ENCODE measurements at regions not wholly inside any gene's neighbourhood (a gene's known extent, or its start where the extent isn't known, plus 50 kb on each side); places are given as distances from the start of the nearest gene placed in this dataset.

GRCh38 chr15:46059921-46060594 lies 425.2 kb downstream of the SQOR start:
- peaks cover 14% of the 10 kb centered on the region for H3K4me1 ChIP-seq (ENCODE audit: control insufficient read depth, low read length)
- H3K79me2 ChIP-seq (ENCODE audit: control insufficient read depth, low read length): no peaks in the 10 kb centered on the region
- H3K27me3 ChIP-seq (ENCODE audit: control insufficient read depth, low read length): no peaks in the 10 kb centered on the region
- H3K9me2 ChIP-seq (replicated peaks; ENCODE audit: control insufficient read depth, low read length): no peaks in the 10 kb centered on the region
- H3K4me2 ChIP-seq (ENCODE audit: low read length): no peak overlapping the region
- no peak overlapping the region for H3K4me3 ChIP-seq (ENCODE audit: low read length)
- TF ChIP-seq CTCF (IDR thresholded peaks at IDR 0.05; ENCODE audit: low read depth, low read length, poor library complexity, severe bottlenecking) (no peak), EZH2phosphoT487 (IDR thresholded peaks at IDR 0.05; ENCODE audit: borderline replicate concordance, low read length) (no peak)
- no peaks in the 10 kb centered on the region for H3K36me3 ChIP-seq (ENCODE audit: control insufficient read depth, low read length)
- H4K20me1 ChIP-seq (ENCODE audit: control insufficient read depth, insufficient read depth, low read depth, low read length): no peaks in the 10 kb centered on the region
- no peaks in the 10 kb centered on the region for H3F3A ChIP-seq (ENCODE audit: control insufficient read depth, insufficient read depth)
- no peak overlapping the region for H3K27ac ChIP-seq (ENCODE audit: low read depth, low read length)
- peaks cover 2% of the 10 kb centered on the region; the same call in 1 of the 2 replicates for H3K9me3 ChIP-seq (ENCODE audit: control insufficient read depth, insufficient read depth, low read length)

- Histone ChIP-seq H3K27ac (ENCODE audit: low read depth, low read length) (no peak overlapping the region), H3K9me2 (replicated peaks; ENCODE audit: control insufficient read depth, low read length) (no peaks in the 10 kb centered on the region), H3F3A (ENCODE audit: control insufficient read depth, insufficient read depth) (no peaks in the 10 kb centered on the region), H4K20me1 (ENCODE audit: control insufficient read depth, insufficient read depth, low read depth, low read length) (no peaks in the 10 kb centered on the region), H3K4me1 (ENCODE audit: control insufficient read depth, low read length) (peaks cover 14% of the 10 kb centered on the region), H3K27me3 (ENCODE audit: control insufficient read depth, low read length) (no peaks in the 10 kb centered on the region), H3K9me3 (ENCODE audit: control insufficient read depth, insufficient read depth, low read length) (peaks cover 2% of the 10 kb centered on the region; the same call in 1 of the 2 replicates), H3K79me2 (ENCODE audit: control insufficient read depth, low read length) (no peaks in the 10 kb centered on the region), H3K4me2 (ENCODE audit: low read length) (no peak overlapping the region), H3K4me3 (ENCODE audit: low read length) (no peak overlapping the region), H3K36me3 (ENCODE audit: control insufficient read depth, low read length) (no peaks in the 10 kb centered on the region)
- TF ChIP-seq EZH2phosphoT487 (IDR thresholded peaks at IDR 0.05; ENCODE audit: borderline replicate concordance, low read length) (no peak), CTCF (IDR thresholded peaks at IDR 0.05; ENCODE audit: low read depth, low read length, poor library complexity, severe bottlenecking) (no peak)
These were observed 426.2 kb downstream of the SQOR start for GRCh38 chr15:46061002-46061401.

GRCh38 chr15:46077220-46077619 lies 442.4 kb downstream of the SQOR start:
- Histone ChIP-seq H3K27me3 (ENCODE audit: control insufficient read depth, low read length) (no peaks in the 10 kb centered on the region), H3K4me2 (ENCODE audit: low read length) (no peak overlapping the region), H3K36me3 (ENCODE audit: control insufficient read depth, low read length) (no peaks in the 10 kb centered on the region), H3K4me3 (ENCODE audit: low read length) (no peak overlapping the region), H3F3A (ENCODE audit: control insufficient read depth, insufficient read depth) (no peaks in the 10 kb centered on the region), H3K9me3 (ENCODE audit: control insufficient read depth, insufficient read depth, low read length) (no peaks in the 10 kb centered on the region), H3K4me1 (ENCODE audit: control insufficient read depth, low read length) (no peaks in the 10 kb centered on the region), H4K20me1 (ENCODE audit: control insufficient read depth, insufficient read depth, low read depth, low read length) (no peaks in the 10 kb centered on the region), H3K79me2 (ENCODE audit: control insufficient read depth, low read length) (no peaks in the 10 kb centered on the region), H3K9me2 (replicated peaks; ENCODE audit: control insufficient read depth, low read length) (no peaks in the 10 kb centered on the region), H3K27ac (ENCODE audit: low read depth, low read length) (no peak overlapping the region)
- TF ChIP-seq EZH2phosphoT487 (IDR thresholded peaks at IDR 0.05; ENCODE audit: borderline replicate concordance, low read length): no peak
- no peak for TF ChIP-seq CTCF (IDR thresholded peaks at IDR 0.05; ENCODE audit: low read depth, low read length, poor library complexity, severe bottlenecking)
